IMR-90 (cell line): ENCODE measurements at regions not wholly inside any gene's neighbourhood (a gene's known extent, or its start where the extent isn't known, plus 50 kb on each side); places are given as distances from the start of the nearest gene placed in this dataset.

Experiments
- ATAC-seq: fragments of 200-7000 bp; cut with Tn5 transposase; 2 replicates; pipeline ENCODE4 v1.9.1; 2020; ENCODE audit warnings: low read depth, mild to moderate bottlenecking, moderate library complexity
- BruUV-seq: library from RNA; stranded (reverse); fragments of 400-500 nt; replicated peaks from 2 replicates; lab custom pipeline; 2021; lab: Mats Ljungman, UMichigan
- CTCF ChIA-PET: fragments of 300-600 bp; formaldehyde crosslinking; extraction: SDS; loops from one replicate; lab custom pipeline; 2021; ENCODE audit warnings: antibody characterized with exemption; lab: Yijun Ruan, JAX
- POLR2A ChIA-PET: fragments of 300-600 bp; sonication (Branson Sonifier 250); formaldehyde crosslinking; loops from one replicate; lab custom pipeline; 2022; ENCODE audit warnings: antibody characterized with exemption; ENCODE audit not compliant: unreplicated experiment; lab: Charles Lee
- DNase-seq: peaks from one replicate; pipeline ENCODE4 v3.0.0; 2013
- H2AFZ ChIP-seq: replicated peaks from 2 replicates; pipeline ENCODE3; 2013; ENCODE audit warnings: low read length, mild to moderate bottlenecking; ENCODE audit not compliant: poor library complexity
- H2AK5ac ChIP-seq: 2 replicates; pipeline ENCODE4 v1.6.1; 2013; ENCODE audit warnings: low read depth, low read length, inconsistent platforms
- H2AK9ac ChIP-seq: replicated peaks from 2 replicates; pipeline ENCODE3; 2013; ENCODE audit warnings: mild to moderate bottlenecking, low read depth, low read length, moderate library complexity; ENCODE audit not compliant: poor library complexity
- H2BK120ac ChIP-seq: 2 replicates; pipeline ENCODE4 v1.6.1; 2013; ENCODE audit warnings: low read depth, low read length, inconsistent platforms
- H2BK15ac ChIP-seq: 3 replicates; pipeline ENCODE4 v1.6.1; 2013; ENCODE audit warnings: low read depth, low read length, inconsistent platforms
- H2BK20ac ChIP-seq: 2 replicates; pipeline ENCODE4 v1.6.1; 2013; ENCODE audit warnings: low read depth, mild to moderate bottlenecking, inconsistent platforms, low read length, moderate library complexity
- H2BK5ac ChIP-seq: 2 replicates; pipeline ENCODE4 v1.6.1; 2013; ENCODE audit warnings: mild to moderate bottlenecking, low read depth, low read length, inconsistent platforms; ENCODE audit not compliant: poor library complexity, severe bottlenecking
- H3K14ac ChIP-seq: replicated peaks from 2 replicates; pipeline ENCODE4 v1.6.1; 2013; ENCODE audit warnings: low read depth, low read length, inconsistent platforms
- H3K18ac ChIP-seq: 2 replicates; pipeline ENCODE4 v1.6.1; 2013; ENCODE audit warnings: low read depth, low read length, control low read depth
- H3K23ac ChIP-seq: 2 replicates; pipeline ENCODE4 v1.6.1; 2013; ENCODE audit warnings: low read depth, low read length, inconsistent platforms
- H3K27ac ChIP-seq: 2 replicates; pipeline ENCODE4 v1.5.1; 2013; ENCODE audit warnings: mild to moderate bottlenecking, control low read depth, low read length; ENCODE audit not compliant: insufficient read depth
- H3K27me3 ChIP-seq: 2 replicates; pipeline ENCODE4 v1.6.1; 2013; ENCODE audit warnings: low read length; ENCODE audit not compliant: control insufficient read depth, insufficient read depth
- H3K36me3 ChIP-seq: 2 replicates; pipeline ENCODE4 v1.6.1; 2013; ENCODE audit warnings: low read length, mixed read lengths; ENCODE audit not compliant: control insufficient read depth, insufficient read depth
- H3K4ac ChIP-seq: 2 replicates; pipeline ENCODE4 v1.6.1; 2013; ENCODE audit warnings: low read depth, low read length, inconsistent platforms
- H3K4me1 ChIP-seq: 2 replicates; pipeline ENCODE4 v1.6.1; 2013; ENCODE audit warnings: low read length, mixed read lengths; ENCODE audit not compliant: control insufficient read depth, insufficient read depth
- H3K4me2 ChIP-seq: 2 replicates; pipeline ENCODE4 v1.6.1; 2013; ENCODE audit warnings: low read depth, mild to moderate bottlenecking, control low read depth, low read length, moderate library complexity
- H3K4me3 ChIP-seq: 2 replicates; pipeline ENCODE4 v1.5.1; 2013; ENCODE audit warnings: low read depth, mild to moderate bottlenecking, control low read depth, low read length, moderate library complexity; ENCODE audit not compliant: insufficient read depth
- H3K56ac ChIP-seq: 2 replicates; pipeline ENCODE4 v1.6.1; 2013; ENCODE audit warnings: low read length, inconsistent platforms; ENCODE audit not compliant: insufficient read depth; ENCODE audit errors: extremely low read depth
- H3K79me1 ChIP-seq, 2 experiments: 2 replicates each; pipeline ENCODE4 v1.6.1; 2013; ENCODE audit warnings: low read length in 2 of 2, inconsistent platforms in 1 of 2, low read depth in 1 of 2
- H3K9ac ChIP-seq: 2 replicates; pipeline ENCODE4 v1.6.1; 2013; ENCODE audit warnings: low read depth, low read length, control low read depth
- H3K9me1 ChIP-seq: 2 replicates; pipeline ENCODE4 v1.6.1; 2013; ENCODE audit warnings: low read length, inconsistent platforms; ENCODE audit not compliant: insufficient read depth
- H3K9me3 ChIP-seq: 2 replicates; pipeline ENCODE4 v1.6.1; 2013; ENCODE audit warnings: low read length; ENCODE audit not compliant: control insufficient read depth, insufficient read depth
- H4K20me1 ChIP-seq: 2 replicates; pipeline ENCODE4 v1.6.1; 2013; ENCODE audit warnings: low read length, inconsistent platforms; ENCODE audit not compliant: insufficient read depth
- H4K5ac ChIP-seq: 2 replicates; pipeline ENCODE4 v1.6.1; 2013; ENCODE audit warnings: mild to moderate bottlenecking, low read depth, low read length, control low read depth
- H4K8ac ChIP-seq, 2 experiments: 2 replicates each; pipeline ENCODE4 v1.6.1; 2013; ENCODE audit warnings: low read depth in 2 of 2, low read length in 2 of 2, control low read depth in 1 of 2, inconsistent platforms in 1 of 2
- H4K91ac ChIP-seq: 2 replicates; pipeline ENCODE4 v1.6.1; 2013; ENCODE audit warnings: low read depth, low read length, inconsistent platforms; ENCODE audit not compliant: insufficient read depth
- MAZ ChIP-seq: IDR thresholded peaks from 2 replicates; pipeline ENCODE4 v1.6.1; 2012; ENCODE audit warnings: low read depth, mild to moderate bottlenecking, low read length, improper control_type of control experiment, moderate library complexity, borderline replicate concordance
- USF2 ChIP-seq: fragments of 150-350 bp; IDR thresholded peaks from 2 replicates; pipeline ENCODE4 v1.6.1; 2017; ENCODE audit warnings: mild to moderate bottlenecking, antibody characterized with exemption, low read length, low read depth
- WGBS, 2 experiments: methylation state at CpG; one replicate each; pipeline versions ENCODE4 v1.1.5 to v1.1.7; 2013; ENCODE audit warnings: missing lambda C conversion rate in 2 of 2; ENCODE audit not compliant: insufficient read length in 1 of 2; ENCODE audit errors: extremely low coverage in 2 of 2; 5-methylcytosine and 5-hydroxymethylcytosine counted together
- dilution Hi-C: fragments of 300-500 bp; cut with HindIII; formaldehyde crosslinking; loops from one replicate; pipeline ENCODE4 v1.14.3; 2018; ENCODE audit warnings: low sequenced_read_pairs; ENCODE audit not compliant: unreplicated experiment
- in situ Hi-C: fragments of 300-500 bp; cut with MboI; formaldehyde crosslinking; loops from 3 replicates; pipeline ENCODE4 v1.14.3; 2019; ENCODE audit warnings: low sequenced_read_pairs, inconsistent platforms, mixed read lengths
- intact Hi-C: fragments of 100-400 bp; cut with micrococcal nuclease; formaldehyde crosslinking; loops from 2 replicates; pipeline ENCODE4 v1.10.0; 2022

GRCh38 chr3:64445109-64445943 is 220.1 kb upstream of the PRICKLE2 start:
- Histone ChIP-seq H3K27me3 (no peaks in the 10 kb centered on the region), H2BK20ac (peak overlapping the region; percentile 33), H3K56ac (no peak overlapping the region), H2AK9ac (peak overlapping the region; percentile 26), H3K14ac (no peak overlapping the region), H2BK5ac (no peak overlapping the region), H2AFZ (peak overlapping the region; percentile 87), H3K79me1 (peaks cover 8 to 18% of the 10 kb centered on the region in 2 experiments; a peak in 3 of 4 replicates), H3K23ac (no peak overlapping the region), H3K36me3 (peaks cover 4% of the 10 kb centered on the region; the same call in 1 of the 2 replicates), H3K4me1 (peaks cover 15% of the 10 kb centered on the region), H2AK5ac (no peak overlapping the region), H2BK15ac (no peak overlapping the region; the same call in 2 of the 3 replicates), H4K5ac (no peak overlapping the region), H3K27ac (peak overlapping the region; percentile 77; the same call in 1 of the 2 replicates), H3K9me3 (no peaks in the 10 kb centered on the region), H4K91ac (no peak overlapping the region), H3K9ac (peak overlapping the region; percentile 78), H4K8ac (peak overlapping the region in 1 of 2 experiments; percentile 43; a peak in 1 of 4 replicates), H3K18ac (peak overlapping the region; percentile 83; the same call in 1 of the 2 replicates), H3K4me2 (peak overlapping the region; percentile 92), H2BK120ac (peak overlapping the region; percentile 80; the same call in 1 of the 2 replicates), H4K20me1 (peaks cover 3% of the 10 kb centered on the region; the same call in 1 of the 2 replicates), H3K4ac (peak overlapping the region; percentile 71), H3K9me1 (peaks cover 10% of the 10 kb centered on the region; the same call in 1 of the 2 replicates), H3K4me3 (peak overlapping the region; percentile 77)
- in situ Hi-C loops, result no loop called here
- WGBS, 2 experiments, result 0% methylated on average over 29 of the region's 79 CpGs; no CpG with 5 or more reads in 1 of the 2 experiments
- no TSS peak for BruUV-seq
- ChIA-PET CTCF (interaction anchor here (0.5 to 1.5 kb wide), 3 partner anchors 18 to 38 kb away, joined by 3 to 5 read pairs (median 3); no protein-coding TSS in a partner anchor), POLR2A (no interaction called here)
- intact Hi-C loops, result no loop called here
- DNase-seq (peak; percentile 28), ATAC-seq (peak; percentile 77)
- TF ChIP-seq MAZ (peak; percentile 53; the same call in 1 of the 2 replicates), USF2 (no peak)
- dilution Hi-C loops, result no loop called here
